ENCODE measurements at regions not wholly inside any gene's neighbourhood (a gene's known extent, or its start where the extent isn't known, plus 50 kb on each side); places are given as distances from the start of the nearest gene placed in this dataset.
A peak's percentile ranks its signal among the peaks of the same experiment; 100 is the strongest.

DNA sequence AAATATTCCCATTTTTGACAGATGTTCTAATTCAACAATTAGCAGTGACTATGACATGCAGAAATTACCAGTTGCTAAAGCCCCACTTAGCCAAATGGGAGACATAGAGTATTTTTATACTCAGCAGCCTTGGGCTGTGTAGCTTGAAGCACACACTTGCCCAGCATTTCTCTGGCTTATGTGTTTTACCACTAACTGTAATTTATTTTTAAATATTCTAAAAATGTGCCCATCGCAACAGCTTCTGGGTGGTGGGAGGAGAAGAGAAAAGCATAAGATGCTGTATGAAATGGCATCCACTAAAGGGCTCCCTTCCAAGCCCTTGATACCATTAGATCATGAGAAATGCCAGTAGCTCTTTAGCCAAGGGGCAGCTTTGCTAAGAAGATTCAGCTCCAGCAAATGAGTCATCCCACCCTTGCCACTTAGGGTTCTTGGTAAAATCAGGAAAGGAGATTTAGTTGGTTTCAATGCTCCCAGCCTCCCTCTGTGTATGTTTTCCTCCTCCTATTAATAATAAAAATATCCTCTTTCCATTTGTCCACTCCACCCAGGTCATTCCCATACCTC, 462.7 kb upstream of the DEPDC1 start:
- TF ChIP-seq, protein P1, sequence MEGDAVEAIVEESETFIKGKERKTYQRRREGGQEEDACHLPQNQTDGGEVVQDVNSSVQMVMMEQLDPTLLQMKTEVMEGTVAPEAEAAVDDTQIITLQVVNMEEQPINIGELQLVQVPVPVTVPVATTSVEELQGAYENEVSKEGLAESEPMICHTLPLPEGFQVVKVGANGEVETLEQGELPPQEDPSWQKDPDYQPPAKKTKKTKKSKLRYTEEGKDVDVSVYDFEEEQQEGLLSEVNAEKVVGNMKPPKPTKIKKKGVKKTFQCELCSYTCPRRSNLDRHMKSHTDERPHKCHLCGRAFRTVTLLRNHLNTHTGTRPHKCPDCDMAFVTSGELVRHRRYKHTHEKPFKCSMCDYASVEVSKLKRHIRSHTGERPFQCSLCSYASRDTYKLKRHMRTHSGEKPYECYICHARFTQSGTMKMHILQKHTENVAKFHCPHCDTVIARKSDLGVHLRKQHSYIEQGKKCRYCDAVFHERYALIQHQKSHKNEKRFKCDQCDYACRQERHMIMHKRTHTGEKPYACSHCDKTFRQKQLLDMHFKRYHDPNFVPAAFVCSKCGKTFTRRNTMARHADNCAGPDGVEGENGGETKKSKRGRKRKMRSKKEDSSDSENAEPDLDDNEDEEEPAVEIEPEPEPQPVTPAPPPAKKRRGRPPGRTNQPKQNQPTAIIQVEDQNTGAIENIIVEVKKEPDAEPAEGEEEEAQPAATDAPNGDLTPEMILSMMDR (conservative IDR thresholded peaks at IDR 0.05; ENCODE audit: low read depth), result no peak
- no peak for DNase-seq (ENCODE audit: low spot score)
- no peak overlapping the region for H3K27ac ChIP-seq
- ChIA-PET POLR2A (ENCODE audit: low non-redundant PET) (no interaction called here), CTCF (interaction anchor here (0.6 kb wide), 1 partner anchor 8 kb away, joined by 3 read pairs; no protein-coding TSS in a partner anchor)

DNA sequence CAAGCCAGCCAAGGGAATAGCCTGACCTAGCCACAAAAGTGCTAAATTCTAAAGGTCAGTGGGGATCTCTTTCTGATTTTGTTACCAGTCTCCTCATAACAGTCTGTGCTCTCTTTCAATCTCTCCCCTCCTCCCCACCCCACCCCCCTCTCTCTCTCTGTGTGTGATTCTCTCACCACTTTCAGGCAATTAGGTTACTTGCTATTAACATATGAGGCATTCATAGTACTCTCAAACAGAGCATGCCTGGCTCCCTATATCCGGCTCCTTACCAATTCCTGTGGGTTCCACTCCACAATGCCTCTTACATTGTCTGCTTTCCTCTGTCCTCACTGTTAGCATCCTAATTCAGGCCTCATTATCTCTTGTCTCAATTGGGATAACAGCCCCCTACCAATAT, 464.3 kb upstream of the DEPDC1 start:
- DNase-seq (ENCODE audit: low spot score), result no peak
- POLR2A ChIA-PET (ENCODE audit: low non-redundant PET), result no interaction called here
- no peak overlapping the region for H3K27ac ChIP-seq
- TF ChIP-seq, protein P1 (conservative IDR thresholded peaks at IDR 0.05; ENCODE audit: low read depth), result no peak
- CTCF ChIA-PET, result no interaction called here

DNA sequence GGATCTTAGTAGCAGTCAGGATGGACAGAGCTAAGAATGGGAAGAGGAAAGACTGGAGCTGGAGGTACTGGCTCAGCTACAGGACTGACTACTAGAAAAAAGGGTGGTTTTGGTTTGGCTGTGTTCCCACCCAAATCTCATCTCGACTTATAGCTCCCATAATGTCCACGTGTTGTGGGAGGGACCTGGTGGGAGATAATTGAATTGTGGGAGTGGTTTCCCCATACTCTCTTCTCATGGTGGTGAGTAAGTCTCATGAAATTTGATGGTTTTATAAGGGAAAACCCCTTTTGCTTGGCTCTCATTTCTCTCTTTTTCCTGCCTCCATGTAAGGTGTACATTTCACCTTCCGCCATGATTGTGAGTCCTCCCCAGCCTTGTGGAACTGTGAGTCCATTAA, 466.5 kb upstream of the DEPDC1 start:
- no peak overlapping the region for H3K27ac ChIP-seq
- ChIA-PET CTCF (no interaction called here), POLR2A (ENCODE audit: low non-redundant PET) (no interaction called here)
- no peak for DNase-seq (ENCODE audit: low spot score)
- TF ChIP-seq, protein P1 (conservative IDR thresholded peaks at IDR 0.05; ENCODE audit: low read depth), result no peak

DNA sequence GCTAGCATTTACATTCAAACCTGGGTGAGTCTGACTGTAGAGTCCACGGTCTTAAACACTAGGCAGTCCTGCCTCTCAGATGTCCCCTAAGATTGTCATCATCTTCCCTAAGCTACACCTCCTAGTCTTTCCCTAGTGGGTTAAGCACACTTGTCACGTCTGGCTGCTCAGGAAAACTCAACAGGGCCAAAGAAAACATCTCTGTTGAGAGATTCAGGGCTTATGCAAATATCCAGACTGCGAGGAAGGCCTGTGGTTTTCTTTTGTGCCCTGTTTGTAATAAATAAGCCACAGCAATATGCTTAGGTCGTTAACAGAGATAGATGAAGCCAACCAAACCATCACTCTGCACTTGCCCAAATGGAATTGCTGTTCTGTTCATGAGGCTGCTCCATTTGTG, 472.6 kb upstream of the DEPDC1 start:
- no peak overlapping the region for H3K27ac ChIP-seq
- POLR2A ChIA-PET (ENCODE audit: low non-redundant PET), result no interaction called here
- TF ChIP-seq, protein P1 (conservative IDR thresholded peaks at IDR 0.05; ENCODE audit: low read depth), result no peak
- CTCF ChIA-PET, result no interaction called here
- DNase-seq (ENCODE audit: low spot score), result no peak

DNA sequence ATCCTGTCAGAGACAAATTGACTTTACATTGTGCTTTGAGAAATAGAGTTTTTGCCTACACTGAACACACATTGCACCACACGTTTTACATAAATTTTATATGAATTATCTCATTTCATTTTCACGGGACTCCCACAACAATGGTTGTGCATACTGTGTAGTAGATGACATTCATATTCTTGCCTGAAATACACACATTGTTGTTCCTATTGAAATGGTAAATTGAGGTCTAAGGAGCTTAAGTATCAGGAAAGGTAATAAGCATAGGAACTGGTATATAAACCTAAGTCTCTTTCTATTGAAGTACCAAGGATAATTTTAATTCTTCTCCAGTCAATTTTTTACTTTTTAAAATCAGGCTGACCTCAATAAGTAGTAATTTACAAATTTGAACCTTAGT, 473.7 kb upstream of the DEPDC1 start:
- POLR2A ChIA-PET (ENCODE audit: low non-redundant PET), result no interaction called here
- CTCF ChIA-PET, result no interaction called here
- no peak for DNase-seq (ENCODE audit: low spot score)
- no peak overlapping the region for H3K27ac ChIP-seq
- TF ChIP-seq, protein P1 (conservative IDR thresholded peaks at IDR 0.05; ENCODE audit: low read depth), result no peak

DNA sequence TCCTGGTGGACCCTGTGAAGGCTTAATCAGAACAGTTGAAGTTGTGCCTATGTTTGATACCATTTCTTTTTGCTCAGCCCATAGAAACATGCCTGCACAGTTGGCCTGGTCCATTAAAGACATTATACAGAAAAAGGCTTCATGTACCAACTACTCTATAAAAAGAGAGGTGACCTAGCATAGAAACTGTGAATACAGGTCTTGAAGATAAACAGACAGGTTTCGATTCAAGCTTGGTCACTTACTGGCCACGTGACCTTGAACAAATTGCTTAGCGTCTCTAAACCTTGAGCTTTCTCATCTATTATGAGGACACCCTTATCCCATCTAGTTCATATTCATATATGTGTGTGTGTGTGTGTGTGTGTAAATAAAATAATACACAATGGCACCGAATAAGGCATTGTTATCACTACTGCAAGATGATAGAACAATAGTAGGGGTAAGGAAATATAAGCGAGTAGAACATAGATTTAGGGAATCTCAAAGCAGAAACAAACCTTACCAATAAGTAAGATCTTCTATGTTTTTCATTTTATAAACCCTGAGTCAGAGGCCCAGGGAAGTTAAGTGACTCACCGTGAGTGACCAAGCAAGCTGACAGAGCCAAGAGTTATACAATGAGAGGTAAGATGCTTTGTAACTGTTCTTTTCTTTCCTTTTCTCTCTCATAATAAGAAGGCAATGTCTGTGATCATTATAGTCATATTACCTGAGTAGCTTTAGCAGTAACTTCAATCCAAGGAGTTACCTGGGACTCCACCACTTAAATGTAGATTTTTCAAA, 476.8 kb upstream of the DEPDC1 start:
- ChIA-PET POLR2A (ENCODE audit: low non-redundant PET) (no interaction called here), CTCF (no interaction called here)
- TF ChIP-seq, protein P1 (conservative IDR thresholded peaks at IDR 0.05; ENCODE audit: low read depth), result no peak
- peak; percentile 9 for DNase-seq (ENCODE audit: low spot score)
- H3K27ac ChIP-seq, result no peak overlapping the region

Data from RWPE1 (cell line).